Mesothelial cell of epicardium (in vitro differentiated cells): ENCODE measurements at regions not wholly inside any gene's neighbourhood (a gene's known extent, or its start where the extent isn't known, plus 50 kb on each side); places are given as distances from the start of the nearest gene placed in this dataset.
"Not testable (repeated sequence)": the region's sequence is repeated elsewhere in the genome, so short reads cannot be mapped to it uniquely, and the experiment has no call there.

Experiments
- DNase-seq, 2 experiments: peaks; one replicate each; pipeline ENCODE4 v3.0.0; 2021; ENCODE audit warnings: low spot score in 2 of 2; ENCODE audit not compliant: unreplicated experiment in 2 of 2
- H3K27ac Mint-ChIP-seq: 2 replicates; pipeline ENCODE4 v1.8.0; 2021; ENCODE audit warnings: mixed read lengths
- H3K27me3 Mint-ChIP-seq: 2 replicates; pipeline ENCODE4 v1.8.0; 2021; ENCODE audit warnings: low read depth, mixed read lengths
- H3K36me3 Mint-ChIP-seq: 2 replicates; pipeline ENCODE4 v1.8.0; 2021; ENCODE audit warnings: mixed read lengths
- H3K4me1 Mint-ChIP-seq: 2 replicates; pipeline ENCODE4 v1.8.0; 2021; ENCODE audit warnings: mixed read lengths
- H3K4me3 Mint-ChIP-seq: 2 replicates; pipeline ENCODE4 v1.8.0; 2021; ENCODE audit warnings: mild to moderate bottlenecking, moderate library complexity, mixed read lengths
- H3K9me3 Mint-ChIP-seq: 2 replicates; pipeline ENCODE4 v1.8.0; 2021; ENCODE audit warnings: mixed read lengths
- TF ChIP-seq, protein P1 (sequence below): fragments of 200-600 bp; sonication (generic); IDR thresholded peaks from one replicate; pipeline ENCODE4 v1.5.0; 2021; ENCODE audit warnings: antibody characterized with exemption; ENCODE audit not compliant: unreplicated experiment

DNA sequence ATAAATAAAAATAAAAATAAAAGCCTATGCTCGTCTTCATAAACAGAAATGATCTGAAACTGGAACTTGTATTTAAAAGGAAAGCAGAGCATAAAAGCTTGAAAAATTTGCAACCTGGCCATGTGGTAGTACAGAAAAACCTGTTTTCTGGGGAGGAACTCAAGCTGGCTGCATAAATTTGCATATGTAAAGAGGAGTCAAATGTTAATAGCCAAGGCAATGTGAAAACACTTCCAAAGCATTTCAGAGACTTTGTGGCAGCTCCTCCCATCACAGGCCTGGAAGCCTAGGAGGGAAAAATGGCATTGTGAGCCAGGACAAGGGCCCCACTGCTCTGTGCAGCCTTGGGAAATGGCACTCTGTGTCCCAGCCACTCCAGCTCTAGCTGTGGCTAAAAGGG lies 727.9 kb upstream of the DIAPH2 start:
- peaks cover 24% of the 10 kb centered on the region for H3K9me3 Mint-ChIP-seq
- no peak for DNase-seq
- no peaks in the 10 kb centered on the region for H3K4me1 Mint-ChIP-seq
- H3K27me3 Mint-ChIP-seq, result no peaks in the 10 kb centered on the region
- H3K4me3 Mint-ChIP-seq, result no peak overlapping the region
- H3K36me3 Mint-ChIP-seq, result no peaks in the 10 kb centered on the region
- H3K27ac Mint-ChIP-seq, result no peak overlapping the region
- TF ChIP-seq, protein P1, sequence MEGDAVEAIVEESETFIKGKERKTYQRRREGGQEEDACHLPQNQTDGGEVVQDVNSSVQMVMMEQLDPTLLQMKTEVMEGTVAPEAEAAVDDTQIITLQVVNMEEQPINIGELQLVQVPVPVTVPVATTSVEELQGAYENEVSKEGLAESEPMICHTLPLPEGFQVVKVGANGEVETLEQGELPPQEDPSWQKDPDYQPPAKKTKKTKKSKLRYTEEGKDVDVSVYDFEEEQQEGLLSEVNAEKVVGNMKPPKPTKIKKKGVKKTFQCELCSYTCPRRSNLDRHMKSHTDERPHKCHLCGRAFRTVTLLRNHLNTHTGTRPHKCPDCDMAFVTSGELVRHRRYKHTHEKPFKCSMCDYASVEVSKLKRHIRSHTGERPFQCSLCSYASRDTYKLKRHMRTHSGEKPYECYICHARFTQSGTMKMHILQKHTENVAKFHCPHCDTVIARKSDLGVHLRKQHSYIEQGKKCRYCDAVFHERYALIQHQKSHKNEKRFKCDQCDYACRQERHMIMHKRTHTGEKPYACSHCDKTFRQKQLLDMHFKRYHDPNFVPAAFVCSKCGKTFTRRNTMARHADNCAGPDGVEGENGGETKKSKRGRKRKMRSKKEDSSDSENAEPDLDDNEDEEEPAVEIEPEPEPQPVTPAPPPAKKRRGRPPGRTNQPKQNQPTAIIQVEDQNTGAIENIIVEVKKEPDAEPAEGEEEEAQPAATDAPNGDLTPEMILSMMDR, result no peak

- not testable (repeated sequence) for H3K27me3 Mint-ChIP-seq, DNase-seq, H3K9me3 Mint-ChIP-seq, H3K4me3 Mint-ChIP-seq, H3K36me3 Mint-ChIP-seq, H3K4me1 Mint-ChIP-seq, H3K27ac Mint-ChIP-seq
These were observed 711.1 kb upstream of the DIAPH2 start for GRCh38 chrX:95973456-95974095.

DNA sequence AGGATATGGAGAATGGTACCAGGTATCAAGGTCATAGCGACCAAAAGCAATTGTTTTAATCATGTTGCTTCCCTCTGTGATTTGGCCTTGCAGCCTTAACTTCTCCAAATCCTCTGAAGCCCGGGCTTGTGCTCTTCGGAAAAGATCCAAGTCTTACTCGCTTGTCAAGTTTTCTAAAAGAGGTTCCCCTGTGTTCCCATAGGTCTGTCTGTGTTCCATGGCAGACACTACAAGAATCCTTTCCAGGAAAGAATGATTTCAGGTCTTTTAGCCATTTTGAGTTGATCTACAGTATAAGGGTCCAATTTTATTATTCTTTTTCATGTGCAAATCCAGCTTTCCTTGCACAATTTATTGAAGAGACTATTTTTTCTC lies 710.6 kb upstream of the DIAPH2 start:
- H3K27ac Mint-ChIP-seq, result no peak overlapping the region
- TF ChIP-seq, protein P1, result no peak

GRCh38 chrX:95974890-95975289 lies 709.8 kb upstream of the DIAPH2 start:
- no peaks in the 10 kb centered on the region for H3K4me1 Mint-ChIP-seq
- H3K9me3 Mint-ChIP-seq, result peaks cover 16% of the 10 kb centered on the region
- DNase-seq, result no peak
- TF ChIP-seq, protein P1, result no peak
- no peaks in the 10 kb centered on the region for H3K27me3 Mint-ChIP-seq
- no peak overlapping the region for H3K4me3 Mint-ChIP-seq
- H3K27ac Mint-ChIP-seq, result no peak overlapping the region
- no peaks in the 10 kb centered on the region for H3K36me3 Mint-ChIP-seq

More for the DNA sequence above, 710.6 kb upstream of the DIAPH2 start:
- H3K36me3 Mint-ChIP-seq, result no peaks in the 10 kb centered on the region
- peaks cover 8% of the 10 kb centered on the region for H3K9me3 Mint-ChIP-seq
- H3K27me3 Mint-ChIP-seq, result no peaks in the 10 kb centered on the region
- H3K4me3 Mint-ChIP-seq, result no peak overlapping the region
- DNase-seq, result no peak
- no peaks in the 10 kb centered on the region for H3K4me1 Mint-ChIP-seq

GRCh38 chrX:95995583-95995982 lies 689.1 kb upstream of the DIAPH2 start:
- Mint-ChIP-seq H3K27ac (no peak overlapping the region), H3K36me3 (no peaks in the 10 kb centered on the region), H3K4me1 (no peaks in the 10 kb centered on the region), H3K4me3 (no peak overlapping the region), H3K9me3 (no peaks in the 10 kb centered on the region), H3K27me3 (no peaks in the 10 kb centered on the region)
- no peak for DNase-seq
- TF ChIP-seq, protein P1, result no peak

DNA sequence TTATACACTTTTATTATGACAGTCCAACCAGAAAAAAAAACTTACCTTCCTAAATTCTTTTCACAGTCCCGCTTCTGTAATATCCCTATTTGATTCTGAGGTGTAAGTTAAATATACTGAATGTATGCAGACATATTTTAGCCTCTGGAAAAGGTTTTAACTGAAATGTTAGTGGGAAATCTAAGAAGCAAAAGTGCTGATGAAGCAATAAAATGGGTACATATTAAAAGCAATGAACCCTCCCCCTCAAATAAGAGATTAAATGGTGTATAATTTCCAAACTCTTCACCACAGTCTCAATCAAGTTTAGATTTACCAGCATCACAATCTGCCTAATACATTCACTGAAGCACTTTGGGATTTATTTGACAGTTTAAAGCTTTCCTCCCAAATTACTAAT lies 688.3 kb upstream of the DIAPH2 start:
- TF ChIP-seq, protein P1, result no peak
- Mint-ChIP-seq H3K4me3 (no peak overlapping the region), H3K36me3 (no peaks in the 10 kb centered on the region), H3K27ac (no peak overlapping the region), H3K27me3 (no peaks in the 10 kb centered on the region), H3K4me1 (no peaks in the 10 kb centered on the region), H3K9me3 (no peaks in the 10 kb centered on the region)
- no peak for DNase-seq
